ENCODE measurements at regions not wholly inside any gene's neighbourhood (a gene's known extent, or its start where the extent isn't known, plus 50 kb on each side); places are given as distances from the start of the nearest gene placed in this dataset.
A peak's percentile ranks its signal among the peaks of the same experiment; 100 is the strongest.

- DNase-seq (ENCODE audit: low read depth in 2 of 2) = no peak
Observed at GRCh38 chr5:74233571-74233970, 407.0 kb downstream of the ENC1 start.

DNA sequence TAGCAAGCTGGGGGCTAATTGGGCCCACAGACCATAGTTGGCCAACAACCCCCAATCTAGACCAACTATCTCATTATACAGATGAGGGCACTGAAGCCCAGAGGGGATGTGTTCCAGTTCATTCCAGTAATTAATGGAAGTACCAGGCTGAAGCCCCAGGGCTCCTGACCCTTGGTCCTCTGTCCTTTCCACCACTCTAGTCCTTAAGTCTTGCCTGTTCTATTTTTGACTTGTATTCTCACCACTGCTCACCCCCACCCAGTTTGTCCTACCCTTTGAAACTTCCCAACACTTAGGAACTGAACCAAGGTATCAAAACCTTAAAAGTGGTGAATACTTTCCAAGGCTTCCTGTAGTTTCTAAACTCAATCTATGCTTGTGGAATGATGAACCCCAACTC lies 407.4 kb downstream of the ENC1 start:
- no peak for DNase-seq (ENCODE audit: low read depth in 2 of 2)

DNA sequence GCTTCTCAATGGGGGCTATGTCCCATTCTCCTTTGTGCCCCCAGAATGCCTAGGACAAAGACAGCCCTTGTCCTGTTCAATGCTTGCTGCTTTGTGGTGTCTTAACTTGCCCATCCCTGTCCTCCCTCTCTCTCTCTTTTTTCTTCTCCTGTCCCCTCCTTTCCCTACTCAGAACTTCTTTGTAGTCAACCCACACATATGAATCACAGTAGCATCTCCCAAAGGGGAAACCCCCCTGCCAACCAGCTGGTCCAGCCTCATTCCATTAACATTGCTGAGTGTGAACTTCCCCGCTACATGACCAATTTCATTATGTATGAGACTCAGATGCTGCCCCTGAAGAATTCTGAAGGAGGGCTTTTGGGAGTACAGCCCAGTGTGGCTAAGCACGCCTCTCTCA lies 408.3 kb downstream of the ENC1 start:
- DNase-seq (ENCODE audit: low read depth in 2 of 2) = peak in 1 of 2 donors; percentile 6

- DNase-seq (ENCODE audit: low read depth in 2 of 2) = no peak
Observed at GRCh38 chr5:74231697-74232096, 408.8 kb downstream of the ENC1 start.

- no peak for DNase-seq (ENCODE audit: low read depth in 2 of 2)
Observed at GRCh38 chr5:74226716-74227485, 413.6 kb downstream of the ENC1 start.

GRCh38 chr5:74225587-74225986 lies 414.9 kb downstream of the ENC1 start:
- DNase-seq (ENCODE audit: low read depth in 2 of 2) = no peak

DNA sequence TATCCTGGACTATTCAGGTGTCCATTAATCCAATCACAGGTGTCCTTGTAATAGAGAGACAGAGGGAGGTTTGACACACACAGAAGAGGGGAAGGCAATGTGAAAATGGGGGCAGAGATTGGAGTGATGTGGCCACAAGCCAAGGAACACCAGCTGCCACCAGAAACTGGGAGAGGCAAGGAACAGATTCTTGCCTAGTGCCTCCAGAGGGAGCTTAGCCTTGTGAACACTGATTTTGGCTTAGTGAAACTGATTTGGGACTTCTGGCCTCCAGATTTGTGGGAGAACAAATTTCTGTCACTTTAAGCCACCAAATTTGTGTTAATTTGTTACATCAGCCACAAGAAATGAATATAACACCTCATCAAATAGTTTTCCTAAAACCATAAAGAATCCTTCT lies 416.2 kb downstream of the ENC1 start:
- no peak for DNase-seq (ENCODE audit: low read depth in 2 of 2)

DNA sequence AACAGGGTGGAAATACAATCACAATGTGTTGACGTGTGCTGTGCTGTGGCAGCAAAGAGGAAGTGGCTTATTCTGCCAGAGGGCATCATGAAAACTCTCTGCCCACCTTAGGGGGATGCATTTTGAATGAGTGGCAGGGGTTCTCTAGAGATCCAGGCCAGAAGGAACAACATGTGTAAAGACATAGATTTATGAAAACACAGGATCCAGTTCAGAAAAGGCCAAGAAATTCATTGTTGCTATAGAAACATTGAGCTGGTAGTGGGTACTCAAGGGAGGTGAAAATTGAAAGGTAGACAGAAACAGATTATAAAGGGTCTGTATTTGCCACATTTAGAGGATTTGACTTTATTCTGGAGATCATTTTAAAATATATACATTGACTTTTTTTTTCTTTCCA lies 417.7 kb downstream of the ENC1 start:
- DNase-seq (ENCODE audit: low read depth in 2 of 2) = no peak

- no peak for DNase-seq (ENCODE audit: low read depth in 2 of 2)
Observed at GRCh38 chr5:74221413-74221812, 419.1 kb downstream of the ENC1 start.

DNA sequence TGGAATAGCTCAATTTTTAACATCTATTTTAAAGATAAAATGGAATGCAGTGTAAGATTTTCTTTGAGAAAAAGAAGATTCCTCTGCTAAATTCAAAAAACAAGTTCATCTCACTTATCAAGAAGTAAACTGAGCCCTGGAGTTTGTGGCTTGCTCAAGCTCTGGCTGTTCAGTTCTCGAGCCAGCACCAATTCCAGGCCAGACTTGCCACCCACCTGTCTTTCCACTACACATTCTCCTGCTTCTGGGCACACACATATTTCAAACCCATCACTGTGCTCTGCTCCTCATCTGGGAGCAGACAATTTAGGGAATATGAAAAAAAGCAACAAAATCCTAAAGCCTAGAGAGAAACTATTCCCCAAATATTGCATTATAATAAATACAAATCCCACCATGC lies 424.5 kb downstream of the ENC1 start:
- no peak for DNase-seq (ENCODE audit: low read depth in 2 of 2)

GRCh38 chr5:74212336-74212735 lies 428.2 kb downstream of the ENC1 start:
- no peak for DNase-seq (ENCODE audit: low read depth in 2 of 2)

DNA sequence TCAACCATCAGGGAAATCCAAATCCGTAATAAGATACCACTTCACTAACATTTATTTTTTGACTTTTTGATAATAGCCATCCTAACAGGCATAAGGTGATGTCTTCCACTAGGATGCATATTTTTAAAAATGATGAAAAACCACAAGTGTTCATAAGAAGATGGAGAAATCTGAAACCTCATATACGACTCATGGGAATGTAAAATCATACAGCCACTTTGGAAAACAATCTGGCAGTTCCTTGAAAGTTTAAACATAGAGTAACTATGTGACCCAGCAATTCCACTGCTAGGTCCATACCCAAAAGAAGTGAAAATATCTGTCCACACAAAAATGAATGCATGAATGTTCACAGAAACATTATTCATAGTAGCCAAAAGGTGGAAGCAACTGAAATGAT lies 431.0 kb downstream of the ENC1 start:
- DNase-seq (ENCODE audit: low read depth in 2 of 2) = no peak

- DNase-seq (ENCODE audit: low read depth in 2 of 2) = no peak
Observed at GRCh38 chr5:74206579-74207550, 433.7 kb downstream of the ENC1 start.

GRCh38 chr5:74205767-74206578 lies 434.6 kb downstream of the ENC1 start:
- no peak for DNase-seq (ENCODE audit: low read depth in 2 of 2)

DNA sequence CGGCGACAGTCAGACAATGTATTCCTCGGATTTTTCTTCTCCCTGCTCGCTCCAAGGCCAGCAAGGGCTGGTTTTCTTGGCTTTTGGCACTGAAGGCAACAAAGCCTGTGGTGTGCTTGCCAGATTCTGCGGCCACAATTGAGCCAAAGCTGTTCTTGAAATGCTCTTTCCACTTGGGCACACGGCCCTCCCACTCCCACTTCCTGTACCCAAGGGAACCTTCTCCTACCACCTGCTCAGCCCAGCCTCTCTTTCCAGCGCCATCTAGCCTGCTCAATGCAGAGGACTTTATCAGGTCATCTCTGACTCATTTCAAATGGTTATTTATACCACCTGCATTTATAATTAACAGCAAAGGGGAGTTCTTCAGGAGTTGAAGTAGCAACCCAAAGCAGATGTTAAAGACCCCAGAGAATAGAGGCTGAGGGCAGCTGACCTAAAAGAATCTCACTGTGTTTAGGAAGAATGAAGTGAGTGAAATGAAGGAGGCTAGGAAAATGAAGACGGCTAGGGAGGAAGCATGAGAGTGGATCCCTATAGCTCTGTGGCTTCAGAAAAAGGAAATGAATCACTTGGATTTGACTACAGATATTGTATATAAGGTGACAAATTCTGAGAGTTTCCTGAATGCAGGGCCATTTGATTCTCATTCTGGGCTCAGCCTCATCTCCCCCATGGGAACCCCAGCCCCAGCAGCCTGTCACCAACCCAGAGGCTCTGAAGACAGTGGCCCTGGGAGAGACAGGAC lies 439.0 kb downstream of the ENC1 start:
- DNase-seq (ENCODE audit: low read depth in 2 of 2) = no peak

DNA sequence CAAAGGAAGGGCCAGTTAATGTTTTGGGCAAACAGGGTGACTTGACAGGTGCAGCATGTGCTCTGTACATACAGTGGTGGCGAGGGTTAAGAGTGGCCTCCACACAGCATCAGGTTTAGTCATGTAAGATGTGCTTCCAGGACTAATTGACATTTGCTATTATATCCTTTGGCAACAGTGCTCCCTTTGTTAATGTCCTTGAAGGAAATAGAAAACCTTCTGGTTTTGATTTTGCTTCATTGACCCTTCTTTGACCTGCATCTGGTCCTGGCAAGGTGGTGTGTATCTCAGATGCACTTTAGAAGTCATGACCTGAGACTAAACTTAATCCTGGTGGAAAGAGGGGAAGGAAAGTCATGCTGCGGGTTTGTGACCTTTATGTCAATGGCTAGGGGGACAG lies 440.0 kb downstream of the ENC1 start:
- DNase-seq (ENCODE audit: low read depth in 2 of 2) = no peak

DNA sequence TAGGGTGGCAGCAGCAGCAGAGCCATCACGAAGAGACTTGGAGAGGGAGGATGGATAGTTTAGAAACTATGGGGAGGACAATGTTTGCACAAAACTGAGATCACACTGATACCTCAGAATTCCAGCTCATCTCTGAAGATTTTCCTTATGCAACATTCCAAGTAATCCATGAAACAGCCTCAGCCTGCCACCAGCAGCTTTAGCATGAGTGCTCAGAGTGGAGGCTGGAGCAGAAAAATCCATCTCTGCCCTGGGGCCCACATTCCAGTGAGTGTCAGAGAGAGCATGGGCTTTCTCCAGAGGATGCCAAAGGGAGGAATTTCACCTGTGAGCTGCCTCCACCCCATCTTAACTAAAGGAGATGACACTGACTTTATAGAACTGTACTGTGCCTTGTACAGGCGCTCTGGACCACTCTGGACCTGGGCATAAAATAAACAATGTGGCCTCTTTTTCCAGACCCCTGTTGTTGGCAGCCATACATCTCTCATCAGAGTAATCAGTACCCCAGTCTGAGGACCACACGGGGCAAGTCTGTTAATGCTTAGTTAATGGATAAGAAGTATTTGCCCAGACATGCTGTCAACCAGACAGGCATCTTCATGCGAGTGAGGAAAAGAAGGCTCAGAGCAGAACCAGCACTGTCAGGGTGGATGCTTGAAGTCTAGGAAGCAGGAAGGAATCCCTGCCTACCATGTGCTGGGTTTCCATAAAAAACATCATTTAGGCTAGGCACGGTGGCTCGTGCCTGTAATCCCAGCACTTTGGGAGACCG lies 440.9 kb downstream of the ENC1 start:
- no peak for DNase-seq (ENCODE audit: low read depth in 2 of 2)

DNA sequence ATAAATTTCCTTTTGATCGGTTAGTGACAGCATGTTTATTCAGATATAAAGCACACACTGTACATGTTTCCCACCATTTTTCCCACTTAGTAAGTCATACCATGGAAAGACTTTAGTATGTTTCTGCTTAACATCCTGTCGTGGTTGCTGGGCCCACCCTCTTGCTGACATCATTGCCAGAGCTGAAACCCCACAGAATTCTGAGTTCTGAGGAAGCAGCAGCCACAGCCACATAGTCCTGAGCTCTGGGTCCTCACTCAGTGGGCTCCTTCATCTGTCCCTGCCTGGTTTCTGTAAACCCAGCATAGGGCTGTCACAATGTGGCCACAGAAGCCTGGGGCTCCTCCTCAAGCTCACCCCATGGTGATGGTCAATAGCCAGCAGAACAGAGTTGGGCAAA lies 441.5 kb downstream of the ENC1 start:
- DNase-seq (ENCODE audit: low read depth in 2 of 2) = no peak

GRCh38 chr5:74198156-74198555 lies 442.4 kb downstream of the ENC1 start:
- no peak for DNase-seq (ENCODE audit: low read depth in 2 of 2)

- DNase-seq (ENCODE audit: low read depth in 2 of 2) = no peak
Observed at GRCh38 chr5:74196233-74196632, 444.3 kb downstream of the ENC1 start.

GRCh38 chr5:74194196-74194595 lies 446.3 kb downstream of the ENC1 start:
- DNase-seq (ENCODE audit: low read depth in 2 of 2) = no peak
